ENCODE measurements at regions not wholly inside any gene's neighbourhood (a gene's known extent, or its start where the extent isn't known, plus 50 kb on each side); places are given as distances from the start of the nearest gene placed in this dataset.

GRCh38 chr6:40725390-40725789 lies 138.2 kb upstream of the LRFN2 start:
- H3K27ac Mint-ChIP-seq: no peak overlapping the region
- no peak overlapping the region for H3K4me3 Mint-ChIP-seq
- H3K4me1 Mint-ChIP-seq (ENCODE audit: low read depth): peaks cover 4% of the 10 kb centered on the region
- DNase-seq: no peak
- H3K27me3 Mint-ChIP-seq (ENCODE audit: low read depth): no peaks in the 10 kb centered on the region
- H3K9me3 Mint-ChIP-seq: no peaks in the 10 kb centered on the region
- no peak for ATAC-seq (replicated peaks in 1 of 2)
- H3K36me3 Mint-ChIP-seq (ENCODE audit: insufficient read depth in 2 of 2): no peaks in the 10 kb centered on the region

- Mint-ChIP-seq H3K4me1 (ENCODE audit: low read depth) (peaks cover 9% of the 10 kb centered on the region), H3K27ac (no peak overlapping the region), H3K4me3 (no peak overlapping the region), H3K9me3 (no peaks in the 10 kb centered on the region), H3K27me3 (ENCODE audit: low read depth) (no peaks in the 10 kb centered on the region), H3K36me3 (ENCODE audit: insufficient read depth in 2 of 2) (no peaks in the 10 kb centered on the region)
- ATAC-seq (replicated peaks in 1 of 2) (no peak), DNase-seq (no peak)
These were observed 137.7 kb upstream of the LRFN2 start for GRCh38 chr6:40724886-40725285.

GRCh38 chr6:40723967-40724366 lies 136.8 kb upstream of the LRFN2 start:
- Mint-ChIP-seq H3K9me3 (no peaks in the 10 kb centered on the region), H3K27ac (no peak overlapping the region), H3K27me3 (ENCODE audit: low read depth) (no peaks in the 10 kb centered on the region), H3K4me3 (no peak overlapping the region), H3K4me1 (ENCODE audit: low read depth) (peaks cover 15% of the 10 kb centered on the region), H3K36me3 (ENCODE audit: insufficient read depth in 2 of 2) (no peaks in the 10 kb centered on the region)
- DNase-seq (no peak), ATAC-seq (replicated peaks in 1 of 2) (no peak)

- no peak for DNase-seq
- Mint-ChIP-seq H3K27me3 (ENCODE audit: low read depth) (no peaks in the 10 kb centered on the region), H3K9me3 (no peaks in the 10 kb centered on the region), H3K4me3 (no peak overlapping the region), H3K36me3 (ENCODE audit: insufficient read depth in 2 of 2) (no peaks in the 10 kb centered on the region), H3K4me1 (ENCODE audit: low read depth) (peaks cover 15% of the 10 kb centered on the region), H3K27ac (no peak overlapping the region)
- ATAC-seq (replicated peaks in 1 of 2): no peak
These were observed 135.5 kb upstream of the LRFN2 start for GRCh38 chr6:40722553-40723258.

DNA sequence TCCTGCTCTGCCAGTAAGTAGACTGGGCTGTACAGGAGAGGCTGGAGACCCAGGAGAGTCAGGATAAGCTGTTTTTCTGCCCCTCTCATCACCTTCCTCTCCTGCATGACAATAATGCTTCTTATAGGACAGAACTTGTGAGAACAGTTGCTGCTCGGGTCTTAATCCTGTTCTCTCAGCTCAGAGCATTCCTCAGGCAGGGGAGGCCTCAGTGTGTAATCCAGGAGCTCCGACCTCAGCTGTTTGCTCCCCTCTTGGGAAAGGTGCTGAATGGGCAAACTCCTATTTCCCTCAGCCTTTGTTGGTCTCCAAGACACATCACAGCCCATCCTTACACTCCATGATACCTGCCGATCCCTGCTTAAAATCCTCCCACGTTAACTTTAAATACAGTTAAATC lies 134.9 kb upstream of the LRFN2 start:
- no peak overlapping the region for H3K4me3 Mint-ChIP-seq
- no peaks in the 10 kb centered on the region for H3K27me3 Mint-ChIP-seq (ENCODE audit: low read depth)
- peaks cover 15% of the 10 kb centered on the region for H3K4me1 Mint-ChIP-seq (ENCODE audit: low read depth)
- no peak overlapping the region for H3K27ac Mint-ChIP-seq
- ATAC-seq (replicated peaks in 1 of 2) (no peak), DNase-seq (no peak)
- no peaks in the 10 kb centered on the region for H3K9me3 Mint-ChIP-seq
- H3K36me3 Mint-ChIP-seq (ENCODE audit: insufficient read depth in 2 of 2): no peaks in the 10 kb centered on the region

GRCh38 chr6:40721271-40721952 lies 134.2 kb upstream of the LRFN2 start:
- Mint-ChIP-seq H3K36me3 (ENCODE audit: insufficient read depth in 2 of 2) (no peaks in the 10 kb centered on the region), H3K4me1 (ENCODE audit: low read depth) (peaks cover 15% of the 10 kb centered on the region), H3K4me3 (no peak overlapping the region), H3K27ac (no peak overlapping the region), H3K27me3 (ENCODE audit: low read depth) (no peaks in the 10 kb centered on the region), H3K9me3 (no peaks in the 10 kb centered on the region)
- DNase-seq (no peak), ATAC-seq (replicated peaks in 1 of 2) (no peak)

GRCh38 chr6:40720375-40720748 lies 133.2 kb upstream of the LRFN2 start:
- Mint-ChIP-seq H3K9me3 (no peaks in the 10 kb centered on the region), H3K4me3 (no peak overlapping the region), H3K4me1 (ENCODE audit: low read depth) (peaks cover 15% of the 10 kb centered on the region), H3K27ac (no peak overlapping the region), H3K36me3 (ENCODE audit: insufficient read depth in 2 of 2) (no peaks in the 10 kb centered on the region), H3K27me3 (ENCODE audit: low read depth) (no peaks in the 10 kb centered on the region)
- ATAC-seq (replicated peaks in 1 of 2) (no peak), DNase-seq (no peak)

DNA sequence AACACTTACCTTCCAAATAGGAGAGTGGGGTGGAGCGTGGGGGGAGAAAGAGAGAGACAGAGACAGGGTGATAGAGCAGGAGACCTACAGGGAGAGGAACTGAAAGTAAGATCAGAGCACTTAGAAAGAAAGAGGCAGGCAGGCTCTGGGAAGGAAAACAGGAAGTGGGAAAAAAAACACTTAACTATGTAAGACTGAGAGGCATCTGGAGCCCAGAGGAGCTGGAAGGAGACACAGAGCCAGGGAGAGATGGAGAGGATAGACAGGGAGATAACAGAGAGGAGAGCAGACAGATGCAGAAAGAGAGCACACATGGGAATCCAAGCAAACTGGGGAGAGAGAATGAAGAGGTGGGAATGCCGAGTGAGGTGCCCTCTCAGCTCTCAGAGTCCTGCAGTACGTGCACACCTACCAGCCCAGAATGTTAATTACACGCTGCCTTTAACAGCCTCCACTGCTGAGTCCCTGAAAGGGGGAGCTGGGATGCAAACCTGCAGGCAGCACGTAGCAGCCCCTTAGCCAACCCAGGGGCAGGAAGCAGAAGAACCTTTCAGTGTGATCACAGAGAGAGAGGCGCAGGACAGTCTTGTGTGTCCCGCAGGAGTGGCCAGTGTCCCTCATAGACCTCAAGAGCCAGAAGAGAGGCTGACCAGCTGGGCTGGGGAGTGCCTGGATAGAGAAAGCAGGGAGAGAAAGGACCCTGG lies 132.7 kb upstream of the LRFN2 start:
- Mint-ChIP-seq H3K27ac (no peak overlapping the region), H3K4me3 (peak overlapping the region in 1 of 2 donors; percentile 2), H3K36me3 (ENCODE audit: insufficient read depth in 2 of 2) (no peaks in the 10 kb centered on the region), H3K9me3 (no peaks in the 10 kb centered on the region), H3K4me1 (ENCODE audit: low read depth) (peaks cover 15% of the 10 kb centered on the region), H3K27me3 (ENCODE audit: low read depth) (no peaks in the 10 kb centered on the region)
- ATAC-seq (replicated peaks in 1 of 2) (no peak), DNase-seq (no peak)

GRCh38 chr6:40718401-40718800 lies 131.2 kb upstream of the LRFN2 start:
- H3K27me3 Mint-ChIP-seq (ENCODE audit: low read depth): no peaks in the 10 kb centered on the region
- peaks cover 15% of the 10 kb centered on the region for H3K4me1 Mint-ChIP-seq (ENCODE audit: low read depth)
- no peaks in the 10 kb centered on the region for H3K9me3 Mint-ChIP-seq
- H3K36me3 Mint-ChIP-seq (ENCODE audit: insufficient read depth in 2 of 2): no peaks in the 10 kb centered on the region
- ATAC-seq (replicated peaks in 1 of 2) (no peak), DNase-seq (no peak)
- no peak overlapping the region for H3K27ac Mint-ChIP-seq
- no peak overlapping the region for H3K4me3 Mint-ChIP-seq

DNA sequence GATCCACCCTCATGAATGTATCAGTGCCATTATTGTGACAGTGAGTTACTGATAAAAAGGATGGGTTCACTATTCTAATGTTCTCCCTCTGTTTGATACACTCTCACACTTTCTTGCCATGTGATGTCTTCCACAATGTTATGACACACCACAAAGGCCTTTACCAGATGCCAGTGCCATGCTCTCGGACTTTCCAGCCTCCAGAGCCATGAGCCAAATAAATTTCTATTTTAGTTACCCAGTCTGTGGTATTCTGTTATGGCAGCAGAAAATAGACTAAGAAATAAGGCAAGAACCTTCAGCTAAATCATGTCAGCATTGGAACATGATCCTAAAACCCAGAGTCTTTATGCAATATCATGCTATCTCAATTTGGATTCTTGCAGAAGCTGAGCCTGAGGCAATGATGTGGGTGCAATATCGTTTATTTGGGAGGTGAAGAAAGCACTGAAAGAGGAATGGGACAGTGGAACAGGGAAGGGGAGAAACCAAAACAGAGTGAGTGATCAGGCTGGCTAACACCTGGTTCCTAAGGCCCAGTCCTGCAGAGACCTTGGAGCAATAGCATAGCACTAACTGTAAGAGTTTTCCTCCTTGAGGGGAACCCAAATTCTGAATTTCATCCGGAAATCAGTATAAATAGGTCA lies 130.4 kb upstream of the LRFN2 start:
- DNase-seq (no peak), ATAC-seq (replicated peaks in 1 of 2) (no peak)
- Mint-ChIP-seq H3K9me3 (no peaks in the 10 kb centered on the region), H3K27me3 (ENCODE audit: low read depth) (no peaks in the 10 kb centered on the region), H3K36me3 (ENCODE audit: insufficient read depth in 2 of 2) (no peaks in the 10 kb centered on the region), H3K4me1 (ENCODE audit: low read depth) (peaks cover 15% of the 10 kb centered on the region), H3K27ac (no peak overlapping the region), H3K4me3 (no peak overlapping the region)

DNA sequence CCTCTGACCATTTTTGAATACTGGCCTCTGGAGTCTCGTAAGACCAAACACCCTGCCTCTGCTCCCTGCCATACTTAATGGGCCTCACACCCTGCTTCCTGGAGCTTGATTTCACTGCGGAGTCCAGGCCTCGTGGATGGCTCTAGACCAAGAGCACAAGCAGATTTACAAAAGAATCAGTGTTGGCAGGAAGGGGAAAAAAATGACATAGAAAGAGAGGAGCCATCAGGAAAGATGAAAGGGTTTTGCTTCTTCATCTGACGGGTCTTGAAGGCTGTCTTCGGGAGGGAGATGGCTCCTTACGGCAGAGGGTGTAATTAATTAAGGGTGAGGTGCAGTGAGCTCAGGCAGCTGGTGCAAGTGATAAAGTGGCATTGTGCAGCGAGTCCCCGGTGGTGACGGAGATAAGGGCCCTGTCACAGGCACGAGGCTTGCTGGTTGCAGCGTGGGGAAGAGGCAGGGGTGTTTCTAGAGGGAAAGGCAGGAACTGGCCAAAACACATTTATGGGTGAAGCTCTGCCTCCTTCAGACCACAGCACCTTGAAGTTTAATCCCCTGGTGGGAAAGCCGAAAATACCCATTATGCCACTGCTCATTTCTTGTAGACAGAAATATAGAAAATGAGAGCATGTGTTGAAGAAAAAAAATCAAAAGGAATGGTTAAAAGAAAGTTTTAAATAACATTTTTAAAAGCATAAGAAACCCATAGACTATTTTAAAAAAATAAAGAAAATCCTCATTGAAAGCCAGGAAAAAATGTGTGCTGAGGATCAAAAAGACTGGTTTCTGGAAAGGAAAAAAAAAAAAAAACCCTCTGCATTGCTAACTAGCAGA lies 128.6 kb upstream of the LRFN2 start:
- H3K9me3 Mint-ChIP-seq: no peaks in the 10 kb centered on the region
- DNase-seq (no peak), ATAC-seq (replicated peaks in 1 of 2) (no peak)
- no peaks in the 10 kb centered on the region for H3K27me3 Mint-ChIP-seq (ENCODE audit: low read depth)
- H3K36me3 Mint-ChIP-seq (ENCODE audit: insufficient read depth in 2 of 2): no peaks in the 10 kb centered on the region
- peaks cover 15% of the 10 kb centered on the region for H3K4me1 Mint-ChIP-seq (ENCODE audit: low read depth)
- H3K4me3 Mint-ChIP-seq: no peak overlapping the region
- H3K27ac Mint-ChIP-seq: no peak overlapping the region

- Mint-ChIP-seq H3K4me3 (no peak overlapping the region), H3K27me3 (ENCODE audit: low read depth) (no peaks in the 10 kb centered on the region), H3K27ac (no peak overlapping the region), H3K36me3 (ENCODE audit: insufficient read depth in 2 of 2) (no peaks in the 10 kb centered on the region), H3K4me1 (ENCODE audit: low read depth) (peaks cover 6% of the 10 kb centered on the region), H3K9me3 (no peaks in the 10 kb centered on the region)
- ATAC-seq (replicated peaks in 1 of 2) (no peak), DNase-seq (no peak)
These were observed 127.7 kb upstream of the LRFN2 start for GRCh38 chr6:40714576-40715564.
